Thoracic aorta (tissue), 2 donors: ENCODE measurements at regions not wholly inside any gene's neighbourhood (a gene's known extent, or its start where the extent isn't known, plus 50 kb on each side); places are given as distances from the start of the nearest gene placed in this dataset.

Experiments used
- ATAC-seq: fragments of 150-250 bp; one replicate; pipeline ENCODE4 v1.8.0; 2017; ENCODE audit warnings: low read depth; ENCODE audit not compliant: insufficient number of reproducible peaks, low FRiP score
- DNase-seq: peaks from one replicate; pipeline ENCODE4 v3.0.0-alpha.2; 2020; ENCODE audit warnings: low spot score
- H3K27ac ChIP-seq, 2 donors: fragments of 200-600 bp; sonication (generic); 1 replicate in 1 of 2; 2 replicates in 1 of 2; pipeline ENCODE4 v1.5.1; 2016; ENCODE audit warnings: mild to moderate bottlenecking in 2 of 2, moderate library complexity in 2 of 2
- H3K27me3 ChIP-seq: fragments of 200-600 bp; sonication (generic); replicated peaks from 2 replicates; pipeline ENCODE4 v1.6.0; 2016; ENCODE audit warnings: mild to moderate bottlenecking; ENCODE audit not compliant: insufficient read depth
- H3K36me3 ChIP-seq: fragments of 200-600 bp; sonication (generic); one replicate; pipeline ENCODE4 v1.5.1; 2016
- H3K4me1 ChIP-seq, 2 donors: fragments of 200-600 bp; sonication (generic); 1 replicate in 1 of 2; 2 replicates in 1 of 2; pipeline versions ENCODE4 v1.5.1 to v1.6.0; 2016; ENCODE audit warnings: low read depth in 2 of 2, mild to moderate bottlenecking in 1 of 2; ENCODE audit not compliant: control insufficient read depth in 1 of 2
- H3K4me3 ChIP-seq: fragments of 200-600 bp; sonication (generic); 2 replicates; pipeline ENCODE4 v1.5.1; 2016; ENCODE audit warnings: mild to moderate bottlenecking
- H3K9me3 ChIP-seq: fragments of 200-600 bp; sonication (generic); 2 replicates; pipeline ENCODE4 v1.5.1; 2016
- TF ChIP-seq, protein P1 (sequence below): fragments of 200-600 bp; sonication (generic); IDR thresholded peaks from one replicate; pipeline ENCODE4 v1.5.1; 2019; ENCODE audit warnings: antibody characterized with exemption

DNA sequence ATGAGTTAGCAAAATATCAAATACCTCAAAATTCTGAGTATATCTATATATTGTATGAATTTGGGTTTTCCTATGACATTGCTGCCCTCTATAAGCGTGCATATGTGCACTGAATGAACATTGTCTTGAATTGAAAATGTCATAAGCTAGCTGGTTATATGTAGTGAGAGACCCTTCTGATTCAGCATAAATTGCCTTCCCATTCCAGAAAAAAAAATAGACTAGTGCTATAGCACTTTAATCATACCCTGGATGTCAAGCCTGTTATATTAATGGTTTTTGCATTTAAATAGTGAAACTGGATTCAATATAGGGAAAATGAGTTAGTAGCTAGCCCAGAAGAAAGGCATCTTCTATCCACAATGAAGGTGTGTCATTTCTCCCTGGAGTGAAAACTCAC, 265.1 kb downstream of the TUSC7 start:
- Histone ChIP-seq H3K36me3 (no peaks in the 10 kb centered on the region), H3K4me1 (peaks cover 0 to 8% of the 10 kb centered on the region in 2 donors), H3K9me3 (no peaks in the 10 kb centered on the region), H3K27ac (no peak overlapping the region), H3K4me3 (no peak overlapping the region), H3K27me3 (no peaks in the 10 kb centered on the region)
- DNase-seq = no peak
- no peak for ATAC-seq
- TF ChIP-seq, protein P1, sequence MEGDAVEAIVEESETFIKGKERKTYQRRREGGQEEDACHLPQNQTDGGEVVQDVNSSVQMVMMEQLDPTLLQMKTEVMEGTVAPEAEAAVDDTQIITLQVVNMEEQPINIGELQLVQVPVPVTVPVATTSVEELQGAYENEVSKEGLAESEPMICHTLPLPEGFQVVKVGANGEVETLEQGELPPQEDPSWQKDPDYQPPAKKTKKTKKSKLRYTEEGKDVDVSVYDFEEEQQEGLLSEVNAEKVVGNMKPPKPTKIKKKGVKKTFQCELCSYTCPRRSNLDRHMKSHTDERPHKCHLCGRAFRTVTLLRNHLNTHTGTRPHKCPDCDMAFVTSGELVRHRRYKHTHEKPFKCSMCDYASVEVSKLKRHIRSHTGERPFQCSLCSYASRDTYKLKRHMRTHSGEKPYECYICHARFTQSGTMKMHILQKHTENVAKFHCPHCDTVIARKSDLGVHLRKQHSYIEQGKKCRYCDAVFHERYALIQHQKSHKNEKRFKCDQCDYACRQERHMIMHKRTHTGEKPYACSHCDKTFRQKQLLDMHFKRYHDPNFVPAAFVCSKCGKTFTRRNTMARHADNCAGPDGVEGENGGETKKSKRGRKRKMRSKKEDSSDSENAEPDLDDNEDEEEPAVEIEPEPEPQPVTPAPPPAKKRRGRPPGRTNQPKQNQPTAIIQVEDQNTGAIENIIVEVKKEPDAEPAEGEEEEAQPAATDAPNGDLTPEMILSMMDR = no peak

- no peak for DNase-seq
- TF ChIP-seq, protein P1 = no peak
- no peaks in the 10 kb centered on the region for H3K36me3 ChIP-seq
- no peaks in the 10 kb centered on the region for H3K9me3 ChIP-seq
- ATAC-seq = no peak
- H3K4me1 ChIP-seq = peaks cover 0 to 5% of the 10 kb centered on the region in 2 donors
- H3K27me3 ChIP-seq = no peaks in the 10 kb centered on the region
- no peak overlapping the region for H3K27ac ChIP-seq
- H3K4me3 ChIP-seq = no peak overlapping the region
Measured at GRCh38 chr3:116977441-116977840, 267.9 kb downstream of the TUSC7 start.

DNA sequence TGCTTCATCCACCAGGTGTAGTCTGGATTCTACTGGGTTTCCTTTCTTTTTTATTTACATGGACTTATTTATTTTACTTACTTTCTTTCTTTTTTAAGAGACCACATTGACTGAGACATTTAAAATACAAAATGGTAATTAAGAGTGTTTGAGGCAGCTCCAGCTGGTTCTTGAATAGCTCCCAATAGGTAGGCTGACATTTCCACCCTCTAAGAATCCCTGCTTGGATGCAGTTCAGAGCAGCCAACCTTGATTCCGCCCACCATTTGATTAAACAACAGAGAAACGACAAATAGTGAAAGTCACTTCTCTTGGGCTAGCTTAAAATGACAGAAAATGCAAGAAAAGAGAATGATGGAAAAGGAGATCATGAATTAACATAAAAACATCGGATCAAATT, 270.5 kb downstream of the TUSC7 start:
- no peak for ATAC-seq

GRCh38 chr3:116981089-116981488, 271.5 kb downstream of the TUSC7 start:
- H3K4me1 ChIP-seq = peaks cover 0 to 5% of the 10 kb centered on the region in 2 donors
- no peaks in the 10 kb centered on the region for H3K27me3 ChIP-seq
- H3K4me3 ChIP-seq = no peak overlapping the region
- no peak for ATAC-seq
- TF ChIP-seq, protein P1 = no peak
- H3K27ac ChIP-seq = no peak overlapping the region
- H3K36me3 ChIP-seq = no peaks in the 10 kb centered on the region
- no peaks in the 10 kb centered on the region for H3K9me3 ChIP-seq
- DNase-seq = no peak

More for the DNA sequence above, 270.5 kb downstream of the TUSC7 start:
- Histone ChIP-seq H3K27ac (no peak overlapping the region), H3K36me3 (no peaks in the 10 kb centered on the region), H3K4me3 (no peak overlapping the region), H3K4me1 (peaks cover 0 to 5% of the 10 kb centered on the region in 2 donors), H3K9me3 (no peaks in the 10 kb centered on the region), H3K27me3 (no peaks in the 10 kb centered on the region)
- no peak for DNase-seq
- TF ChIP-seq, protein P1 = no peak

- H3K27me3 ChIP-seq = no peaks in the 10 kb centered on the region
- no peaks in the 10 kb centered on the region for H3K9me3 ChIP-seq
- H3K36me3 ChIP-seq = no peaks in the 10 kb centered on the region
- no peak overlapping the region for H3K4me3 ChIP-seq
- H3K4me1 ChIP-seq = no peaks in the 10 kb centered on the region
- TF ChIP-seq, protein P1 = no peak
- no peak overlapping the region for H3K27ac ChIP-seq
- no peak for DNase-seq
- ATAC-seq = no peak
Measured at GRCh38 chr3:116984301-116984700, 274.7 kb downstream of the TUSC7 start.
